Stimulated activated CD8-positive, alpha-beta memory T cell treated with anti-CD3 and anti-CD28 coated beads, Interleukin-2, amount 100 ng/mL, for 48 hours (primary cell): ENCODE measurements at regions not wholly inside any gene's neighbourhood (a gene's known extent, or its start where the extent isn't known, plus 50 kb on each side); places are given as distances from the start of the nearest gene placed in this dataset.
"Not testable (repeated sequence)": the region's sequence is repeated elsewhere in the genome, so short reads cannot be mapped to it uniquely, and the experiment has no call there.

Source experiments
- DNase-seq, 2 donors: peaks; one replicate each; pipeline ENCODE4 v3.0.0-alpha.2; 2020; ENCODE audit warnings: low read depth in 2 of 2

DNA sequence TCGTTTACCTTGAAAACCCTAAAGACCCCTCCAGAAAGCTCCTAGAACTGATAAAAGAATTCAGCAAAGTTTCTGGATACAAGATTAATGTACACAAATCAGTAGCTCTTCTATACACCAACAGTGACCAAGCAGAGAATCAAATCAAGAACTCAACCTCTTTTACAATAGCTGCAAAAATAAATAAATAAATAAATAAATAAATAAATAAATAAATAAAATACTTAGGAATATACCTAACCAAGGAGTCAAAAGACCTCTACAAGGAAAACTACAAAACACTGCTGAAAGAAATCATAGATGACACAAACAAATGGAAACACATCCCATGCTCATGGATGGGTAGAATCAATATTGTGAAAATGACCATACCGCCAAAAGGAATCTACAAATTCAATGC is 186.8 kb upstream of the EOLA2 start:
- DNase-seq = not testable (repeated sequence)

DNA sequence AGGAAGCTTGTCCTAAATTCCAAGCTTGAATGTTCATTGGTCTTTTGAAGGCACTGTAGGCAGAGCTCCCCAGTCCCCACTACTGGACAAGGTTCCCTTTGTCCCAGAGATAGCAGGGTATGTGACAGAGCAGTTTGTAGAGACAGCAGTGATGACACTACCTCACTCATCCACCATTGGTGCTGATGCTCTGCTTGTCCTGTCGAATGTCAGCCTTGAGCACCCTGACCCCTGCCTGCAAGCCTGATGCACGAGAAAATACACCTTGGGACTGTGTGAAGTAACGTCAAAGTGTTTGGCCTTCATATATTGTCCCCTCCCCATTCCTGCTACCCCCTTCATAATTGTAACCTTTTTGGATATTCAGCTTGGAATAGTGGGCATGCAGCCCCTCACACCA is 188.9 kb upstream of the EOLA2 start:
- DNase-seq = no peak

DNA sequence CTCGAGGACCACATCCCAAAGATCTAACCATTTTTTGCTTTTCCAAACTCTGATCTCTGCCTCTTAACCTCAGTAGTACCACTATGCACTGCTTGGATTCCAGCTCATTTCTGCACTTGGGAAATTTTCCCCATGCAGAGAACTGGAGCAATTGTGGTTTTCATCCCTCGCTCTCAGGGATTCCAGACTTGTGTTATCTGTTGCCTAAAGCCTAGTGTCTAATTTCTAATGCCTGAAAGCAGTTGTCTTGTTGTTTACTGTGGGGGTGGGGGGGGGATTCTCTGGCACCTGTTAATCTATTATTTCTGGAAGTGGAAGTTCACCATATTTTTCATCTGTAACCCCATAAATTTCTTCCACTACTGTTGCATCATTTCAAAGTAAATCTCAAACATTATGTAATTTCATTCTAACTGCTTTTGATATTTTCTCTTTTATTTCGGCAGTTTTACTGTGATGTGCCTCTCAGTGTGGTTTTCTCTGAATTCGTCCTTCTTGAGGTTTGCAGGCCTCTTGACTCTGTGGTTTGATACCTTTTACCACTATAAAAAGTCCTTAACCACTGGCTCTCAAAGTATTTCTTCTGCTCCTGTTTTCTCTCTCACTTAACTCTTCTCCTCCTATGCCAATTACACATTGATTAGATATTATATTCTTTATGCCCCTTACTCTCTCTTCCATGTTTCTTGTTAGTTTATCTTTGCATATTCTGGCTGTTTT is 205.6 kb upstream of the EOLA2 start:
- no peak for DNase-seq

DNA sequence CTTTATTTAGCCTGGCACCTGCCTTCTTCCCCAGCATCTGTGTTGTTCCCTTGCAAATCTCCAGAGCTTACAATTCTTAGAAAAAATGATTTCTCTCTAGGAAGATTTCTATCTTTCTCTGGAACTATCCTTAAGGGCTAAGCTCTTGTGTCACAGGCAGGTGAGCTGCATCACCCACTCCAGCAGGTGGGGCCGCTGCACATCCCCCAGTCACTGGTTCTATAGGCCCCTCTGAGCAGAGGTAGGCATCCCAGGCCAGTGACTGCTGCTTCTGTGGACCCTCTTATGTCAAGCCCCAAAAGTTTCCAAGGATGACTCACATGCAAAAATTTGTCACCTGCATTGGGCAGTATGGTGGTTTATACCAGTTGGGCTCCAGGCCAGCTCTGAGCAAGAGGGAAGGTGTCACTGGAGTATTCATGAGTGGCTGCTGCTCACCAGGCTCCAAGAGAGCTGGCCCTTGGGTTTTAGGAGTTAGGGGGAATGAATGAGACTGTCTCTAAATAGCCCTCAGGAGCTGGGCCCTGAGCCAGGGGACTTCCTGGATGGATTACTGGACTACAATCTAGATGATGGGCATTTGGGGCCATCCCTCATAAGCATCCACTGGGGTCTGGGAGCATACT is 208.1 kb upstream of the EOLA2 start:
- no peak for DNase-seq

DNA sequence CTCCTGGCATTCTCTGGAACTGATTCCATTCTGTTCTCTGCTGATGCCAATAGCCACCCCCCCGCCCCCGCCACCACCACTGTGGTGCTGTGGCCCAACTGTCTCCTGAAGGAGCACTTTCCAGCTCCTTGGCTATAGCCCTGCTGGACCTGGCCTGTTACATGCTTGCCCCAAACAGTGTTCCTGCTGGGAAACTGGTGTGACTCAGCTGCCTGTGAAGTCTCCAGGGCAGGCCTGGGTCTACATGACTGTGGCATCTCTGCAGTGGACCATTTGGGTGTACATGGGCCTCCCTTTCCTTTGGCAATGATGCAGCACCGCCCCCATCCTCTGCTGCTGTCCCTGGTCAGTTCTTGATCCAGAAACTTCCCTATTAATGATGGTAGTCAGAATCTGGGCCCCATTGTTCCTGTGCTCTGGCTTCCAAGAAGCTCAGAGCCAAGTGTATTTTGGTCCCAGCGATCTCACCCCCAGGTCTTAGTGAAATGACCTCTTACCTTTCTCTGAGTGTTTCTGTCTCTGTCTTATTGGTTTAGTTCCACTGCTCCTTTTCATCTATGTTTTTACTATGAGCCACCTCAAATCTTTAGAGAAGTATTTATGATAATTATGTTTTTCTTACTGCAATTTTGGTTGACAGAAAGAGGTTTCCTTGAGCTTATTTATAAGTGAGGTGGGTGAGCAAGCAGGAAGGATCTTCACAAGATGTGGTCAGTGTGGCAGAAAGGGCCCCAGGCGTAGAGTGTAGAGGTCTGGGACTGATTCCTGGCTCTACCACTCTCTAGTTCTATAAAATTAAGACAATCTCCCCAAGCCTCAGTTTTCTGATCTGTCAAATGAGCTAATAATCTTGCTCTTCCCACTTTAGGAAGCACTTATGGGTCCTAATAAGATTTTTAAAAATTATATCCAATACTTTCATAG is 210.7 kb upstream of the EOLA2 start:
- DNase-seq = no peak

DNA sequence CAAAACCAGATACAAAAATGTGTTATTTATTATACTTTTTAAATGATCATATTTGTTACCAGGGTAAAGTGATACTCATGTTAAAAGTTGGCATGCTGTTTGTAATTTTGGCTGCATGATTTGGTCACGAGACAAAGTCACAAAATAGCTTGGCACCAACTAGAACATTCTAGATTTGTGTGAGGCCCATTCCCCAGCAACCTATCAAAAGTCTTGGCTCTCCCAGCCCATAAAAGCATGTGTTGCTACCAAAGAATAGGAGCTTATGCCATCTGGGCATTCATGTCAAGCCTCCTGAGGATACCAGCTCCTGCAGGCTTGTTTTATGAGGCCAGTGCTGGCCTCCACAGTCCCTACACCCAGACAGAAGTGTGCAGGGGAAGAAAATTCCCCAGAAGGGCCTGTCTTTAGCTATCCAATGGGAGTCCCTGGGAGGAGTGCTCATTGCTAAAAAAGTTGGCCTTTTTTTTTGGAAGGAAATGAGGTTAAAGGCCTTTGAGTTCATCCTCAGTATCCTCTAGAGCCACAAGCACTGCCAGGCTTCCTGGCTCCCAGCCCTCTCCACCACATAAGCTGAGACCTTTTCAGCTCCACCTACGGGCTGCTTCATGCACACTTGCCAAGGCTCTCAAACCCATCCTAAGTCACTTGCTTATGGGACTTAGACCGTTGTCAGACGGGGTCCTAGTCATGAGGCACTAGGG is 211.9 kb upstream of the EOLA2 start:
- no peak for DNase-seq

DNA sequence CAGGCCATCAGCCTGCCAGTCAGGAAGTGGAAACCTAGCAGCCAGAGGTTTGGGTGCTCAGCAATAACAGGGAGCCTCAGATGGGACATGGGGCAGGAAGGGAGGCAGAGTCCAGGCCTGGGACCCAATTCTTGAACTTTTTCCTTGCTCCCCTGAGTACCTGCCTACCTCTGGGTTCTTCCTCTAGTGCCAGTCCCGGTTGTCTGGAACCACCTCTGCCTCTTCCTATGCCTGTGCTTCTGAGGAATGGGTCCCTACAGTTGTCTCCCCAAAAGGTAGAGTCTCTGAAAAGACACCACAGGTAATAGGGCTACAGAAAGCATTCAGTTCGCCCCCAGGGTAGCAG is 212.4 kb upstream of the MAMLD1 start:
- no peak for DNase-seq

DNA sequence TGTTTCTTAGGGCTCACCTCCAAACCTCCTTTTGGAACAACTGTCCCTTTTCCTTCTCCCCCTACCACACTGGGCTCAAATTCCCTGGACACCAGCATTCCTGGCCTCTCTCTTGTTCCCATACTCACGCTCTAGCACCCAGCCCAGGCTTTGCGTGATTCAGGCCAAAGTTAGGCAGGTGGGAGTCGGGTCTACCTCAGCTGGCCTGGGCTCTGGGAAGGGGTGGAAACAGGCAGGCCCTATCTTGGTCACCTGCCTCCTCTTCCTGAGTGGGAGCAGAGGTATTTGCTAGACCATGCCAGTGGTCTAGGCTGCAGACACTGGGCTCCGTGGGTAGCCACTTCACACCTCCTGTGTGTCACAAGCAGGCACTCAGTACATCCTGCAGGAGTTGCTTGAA is 211.1 kb upstream of the MAMLD1 start:
- no peak for DNase-seq

DNA sequence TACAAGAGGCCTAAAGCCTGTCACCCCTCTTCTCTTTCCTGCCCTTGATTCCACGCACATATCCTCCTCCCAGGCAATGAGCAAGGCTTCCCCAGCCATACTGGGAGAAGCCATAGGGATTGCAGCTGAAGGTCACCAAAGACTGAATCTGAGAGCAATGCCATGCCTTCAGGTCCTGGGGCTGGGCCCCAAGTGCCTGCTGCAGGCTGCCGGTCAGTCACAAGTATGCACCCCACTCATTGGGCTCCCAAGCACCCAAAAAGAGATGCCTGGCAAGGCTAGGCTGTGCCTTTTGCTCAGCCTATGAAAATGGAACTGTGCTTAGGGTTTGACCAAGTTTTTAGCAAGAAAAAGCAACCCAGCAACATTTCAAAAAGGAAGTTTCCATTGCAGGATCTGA is 210.6 kb upstream of the MAMLD1 start:
- DNase-seq = no peak

DNA sequence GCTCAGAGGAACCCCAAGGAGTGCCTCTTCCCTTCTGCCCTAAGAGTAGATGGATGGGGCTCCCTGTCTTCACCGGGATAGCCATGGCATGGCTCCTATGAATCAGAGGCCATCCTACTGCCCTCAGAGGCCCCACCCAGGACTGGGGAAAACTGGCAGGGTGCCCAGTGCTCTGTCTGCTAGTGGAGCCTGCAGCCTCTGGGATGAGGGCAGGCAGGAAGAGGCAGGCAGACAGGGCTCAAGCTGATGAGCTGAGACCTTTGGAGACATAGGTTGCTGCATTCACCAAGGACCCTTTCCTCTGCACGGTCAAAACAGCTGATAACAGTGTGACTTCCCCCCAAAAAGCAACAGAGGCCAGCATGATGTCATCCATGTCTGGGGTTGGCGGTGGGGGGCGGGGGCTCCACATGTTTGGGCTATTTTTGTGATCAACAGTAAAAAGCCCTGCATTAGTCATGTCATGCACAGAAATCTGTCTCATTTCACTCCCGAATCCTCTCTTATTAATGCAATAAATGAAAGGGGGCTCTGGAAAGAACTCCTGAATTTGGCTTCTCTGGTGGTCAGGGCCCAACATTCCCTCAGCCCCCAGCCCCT is 207.6 kb upstream of the MAMLD1 start:
- DNase-seq = no peak

DNA sequence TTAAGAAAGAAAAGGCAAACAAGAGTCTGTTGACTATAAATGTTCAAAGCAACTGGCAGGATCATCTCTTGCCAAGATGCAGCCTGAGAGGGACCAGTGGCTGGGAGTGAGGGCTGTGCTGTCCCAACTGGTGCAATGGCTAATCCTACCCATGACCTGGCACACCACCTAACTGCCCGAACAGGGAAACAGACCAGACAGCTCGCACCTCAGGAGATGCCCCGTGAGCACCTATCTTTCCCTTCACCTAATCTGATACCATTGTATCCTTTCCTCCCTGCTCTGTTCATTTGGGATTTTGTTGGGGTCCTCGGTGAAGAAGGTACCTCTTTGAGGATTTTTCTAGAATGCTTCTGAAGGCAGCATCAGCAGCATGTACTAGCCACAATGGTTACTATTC is 206.5 kb upstream of the MAMLD1 start:
- no peak for DNase-seq

DNA sequence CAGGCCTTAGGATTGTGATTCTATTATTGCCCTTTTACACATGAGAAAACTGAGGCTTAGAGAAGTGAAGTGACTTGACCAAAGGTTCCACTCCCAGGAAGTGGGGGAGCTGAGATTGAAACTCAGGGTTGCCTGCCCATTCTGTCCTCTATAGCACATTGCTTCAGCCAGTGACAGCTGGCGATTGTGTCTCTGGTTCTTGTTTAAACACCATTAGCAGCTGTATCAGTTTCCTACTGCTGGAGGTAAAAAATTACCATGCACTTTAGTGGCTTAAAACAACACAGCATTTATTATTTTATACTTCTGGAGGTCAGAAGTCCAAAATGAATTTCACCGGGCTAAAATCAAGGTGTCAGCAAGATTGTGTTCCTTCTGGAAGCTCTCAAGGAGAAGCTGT is 205.8 kb upstream of the MAMLD1 start:
- no peak for DNase-seq

DNA sequence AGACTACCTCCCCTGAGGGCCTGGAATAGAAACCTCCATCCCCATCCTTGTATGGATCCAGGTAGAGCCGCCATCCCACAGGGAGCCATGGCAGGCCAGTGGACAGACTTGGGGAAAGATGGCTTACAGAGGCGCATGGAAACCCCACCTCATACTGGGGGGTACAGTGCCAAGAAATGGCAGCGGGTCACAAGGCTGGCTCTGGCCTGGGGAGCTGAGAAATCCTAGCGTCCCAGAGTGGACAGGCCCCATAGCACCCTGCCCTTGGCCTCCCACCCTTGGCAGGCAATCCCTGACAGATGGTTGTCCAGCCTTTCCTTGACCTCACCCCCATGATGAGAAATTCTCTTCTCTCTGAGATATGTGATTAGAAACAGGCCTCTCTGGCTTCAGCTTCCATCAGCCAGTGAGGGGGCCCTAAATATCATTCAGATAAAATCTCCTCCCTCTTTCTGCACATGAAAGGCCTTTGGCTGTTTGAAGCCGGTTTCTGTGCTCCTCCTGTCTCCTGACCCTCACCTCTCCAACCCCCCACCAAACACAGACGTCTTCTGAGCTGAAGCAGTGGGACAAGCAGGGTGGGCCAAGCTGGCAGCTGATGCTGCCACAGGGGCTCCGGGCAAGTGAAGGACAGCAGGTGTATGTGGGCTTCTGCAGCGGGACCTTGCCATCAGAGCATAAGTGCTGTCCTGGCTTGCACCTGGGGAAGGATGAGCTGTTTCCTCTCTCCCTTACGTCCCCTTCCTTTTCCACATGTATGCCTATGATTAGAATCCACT is 204.4 kb upstream of the MAMLD1 start:
- no peak for DNase-seq

DNA sequence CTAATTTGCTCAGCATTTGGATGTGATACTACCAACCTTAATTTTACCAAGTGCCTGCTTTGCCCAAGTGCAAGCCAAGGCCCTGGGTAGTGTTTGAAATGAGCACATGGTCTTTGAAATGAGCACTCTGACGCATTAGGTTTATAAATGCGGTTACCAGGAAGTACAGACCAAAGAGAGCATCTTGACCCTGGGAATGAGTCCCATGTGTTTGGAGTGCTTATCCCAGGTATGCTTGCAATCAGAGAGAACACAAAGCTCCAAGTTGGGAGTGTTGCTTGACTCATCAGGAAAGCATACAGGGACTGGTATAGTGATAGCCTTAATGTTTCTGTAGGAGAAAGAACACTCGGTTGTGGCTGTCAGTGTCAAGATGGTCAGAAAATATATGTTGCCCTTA is 203.6 kb upstream of the MAMLD1 start:
- DNase-seq = no peak

DNA sequence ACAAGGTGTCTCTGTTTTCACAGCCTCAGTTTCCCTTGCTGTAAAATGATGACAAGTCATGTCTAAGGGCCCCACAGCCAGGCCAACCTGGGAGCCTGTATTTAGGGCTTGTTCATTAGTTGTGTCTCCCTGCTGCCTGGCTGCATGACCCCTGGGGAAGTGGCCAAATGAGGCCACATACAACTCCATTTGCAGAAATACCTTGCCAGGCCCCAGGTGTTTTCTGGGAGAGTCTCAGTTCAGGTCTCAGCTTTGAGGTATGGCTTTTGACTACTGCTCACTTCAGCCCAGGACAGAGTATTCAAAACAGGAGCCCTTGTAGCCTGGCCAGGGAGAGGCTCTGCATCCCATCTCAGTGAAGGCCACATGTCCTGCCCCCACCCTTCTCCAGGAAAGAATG is 202.5 kb upstream of the MAMLD1 start:
- DNase-seq = no peak

DNA sequence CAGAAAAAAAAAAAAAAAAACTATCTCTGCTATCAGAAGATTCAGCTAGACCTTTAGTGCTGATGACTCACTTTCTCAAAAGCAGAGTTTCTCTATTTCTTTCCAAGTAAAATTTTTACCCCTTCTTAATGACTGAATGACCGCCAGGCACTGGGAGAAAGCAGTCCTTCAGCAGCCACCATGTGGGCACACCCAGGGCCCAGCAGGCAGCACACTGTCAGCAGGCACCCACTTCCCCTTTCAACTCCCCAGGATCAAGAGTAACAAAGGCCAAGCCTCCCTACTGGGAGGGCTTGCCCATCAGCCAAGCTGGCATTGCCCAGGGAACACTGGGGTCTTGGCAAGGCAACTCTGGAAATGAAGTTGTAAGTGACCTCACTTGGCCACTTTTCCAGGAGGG is 201.9 kb upstream of the MAMLD1 start:
- DNase-seq = no peak

DNA sequence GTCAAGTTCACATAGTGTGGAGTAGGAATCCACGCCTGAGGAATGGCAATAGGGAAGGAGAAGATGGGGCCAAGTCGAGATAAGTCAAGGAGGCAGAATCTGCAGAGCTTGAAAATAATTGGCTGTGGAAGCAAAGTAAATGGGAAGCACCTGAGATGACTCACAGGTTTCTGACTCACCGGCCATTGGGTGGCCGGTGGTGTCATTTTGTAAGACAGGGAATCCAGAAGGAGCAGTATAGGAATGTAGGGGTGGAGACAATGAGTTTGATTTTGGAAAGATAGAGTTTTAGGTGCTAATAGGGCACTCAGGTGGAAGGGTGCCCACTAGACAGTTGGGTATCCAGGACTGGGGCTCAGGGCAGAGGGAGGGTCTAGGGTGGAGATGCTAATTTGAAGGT is 201.0 kb upstream of the MAMLD1 start:
- DNase-seq = no peak

DNA sequence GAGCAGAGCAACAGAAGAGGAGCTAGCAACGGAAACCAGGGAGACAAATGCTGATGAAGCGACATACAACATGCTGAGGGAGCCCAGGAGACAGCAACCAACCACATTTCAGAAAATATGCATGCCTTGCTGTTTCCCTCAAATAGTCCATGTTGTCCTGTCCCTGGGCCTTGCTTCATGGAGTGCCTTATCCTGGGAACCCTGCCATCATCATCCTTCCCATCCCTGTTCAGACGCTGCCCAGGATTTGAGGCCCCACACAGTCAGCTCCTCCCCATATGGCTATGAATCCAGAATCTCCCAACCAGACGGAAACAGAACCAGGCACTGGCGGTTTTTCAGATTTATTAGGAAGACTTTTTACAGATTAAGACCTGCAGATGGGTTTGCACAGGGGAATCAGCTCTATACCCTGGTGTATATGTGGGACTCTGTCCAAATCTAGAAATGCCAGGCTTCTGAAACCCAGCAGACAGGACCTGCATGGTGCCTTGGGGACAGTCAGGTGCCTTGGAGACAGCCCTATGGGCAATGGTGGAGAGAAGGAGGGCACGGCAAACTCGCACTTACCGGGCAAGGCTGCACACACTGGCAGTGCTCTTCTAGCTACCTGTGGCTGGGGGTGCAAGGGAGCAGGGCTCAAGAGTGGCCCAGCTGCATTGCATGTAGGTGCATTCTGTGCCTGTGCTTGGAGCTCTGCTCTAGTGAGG is 199.7 kb upstream of the MAMLD1 start:
- DNase-seq = no peak

DNA sequence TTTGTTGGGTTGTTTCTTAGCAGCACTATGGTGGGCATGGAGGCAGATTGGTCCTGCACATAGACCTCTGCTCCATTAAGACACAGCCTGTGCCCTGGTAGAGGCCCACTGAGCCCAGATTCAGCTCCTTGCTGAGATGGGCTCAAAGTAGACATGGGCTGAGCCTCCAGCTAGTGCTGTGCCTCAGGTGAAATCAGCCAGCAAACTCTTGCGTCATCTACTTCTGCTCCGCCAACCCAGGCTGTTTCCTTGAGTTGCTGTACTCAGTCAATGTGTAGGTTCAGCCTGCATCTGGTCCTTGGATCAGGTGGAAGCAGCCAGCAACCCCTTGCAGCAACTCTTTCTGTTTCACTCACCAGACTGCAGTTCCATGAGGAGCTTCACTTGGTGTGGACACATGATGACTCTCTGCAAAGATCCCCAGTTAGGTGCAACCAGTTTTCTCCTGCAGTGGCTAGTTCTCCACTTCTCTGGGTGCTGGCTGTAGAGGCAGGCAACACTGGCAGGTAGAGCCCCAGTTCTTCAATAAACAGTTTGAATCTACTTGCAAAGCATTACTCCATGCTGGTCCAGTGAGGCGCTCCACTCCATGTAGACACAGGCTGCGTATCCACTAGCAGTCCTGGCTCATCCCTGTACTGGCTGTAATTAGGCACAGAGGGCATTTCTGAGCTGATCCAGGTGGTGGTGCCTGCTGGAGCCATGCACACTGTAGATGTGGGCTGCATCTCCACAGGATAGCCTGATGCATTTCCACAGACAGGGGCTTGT is 199.0 kb upstream of the MAMLD1 start:
- no peak for DNase-seq
